ENCODE measurements at regions not wholly inside any gene's neighbourhood (a gene's known extent, or its start where the extent isn't known, plus 50 kb on each side); places are given as distances from the start of the nearest gene placed in this dataset.

GRCh38 chr4:177692907-177693306 lies 250.7 kb upstream of the AGA start:
- TF ChIP-seq, protein P1, sequence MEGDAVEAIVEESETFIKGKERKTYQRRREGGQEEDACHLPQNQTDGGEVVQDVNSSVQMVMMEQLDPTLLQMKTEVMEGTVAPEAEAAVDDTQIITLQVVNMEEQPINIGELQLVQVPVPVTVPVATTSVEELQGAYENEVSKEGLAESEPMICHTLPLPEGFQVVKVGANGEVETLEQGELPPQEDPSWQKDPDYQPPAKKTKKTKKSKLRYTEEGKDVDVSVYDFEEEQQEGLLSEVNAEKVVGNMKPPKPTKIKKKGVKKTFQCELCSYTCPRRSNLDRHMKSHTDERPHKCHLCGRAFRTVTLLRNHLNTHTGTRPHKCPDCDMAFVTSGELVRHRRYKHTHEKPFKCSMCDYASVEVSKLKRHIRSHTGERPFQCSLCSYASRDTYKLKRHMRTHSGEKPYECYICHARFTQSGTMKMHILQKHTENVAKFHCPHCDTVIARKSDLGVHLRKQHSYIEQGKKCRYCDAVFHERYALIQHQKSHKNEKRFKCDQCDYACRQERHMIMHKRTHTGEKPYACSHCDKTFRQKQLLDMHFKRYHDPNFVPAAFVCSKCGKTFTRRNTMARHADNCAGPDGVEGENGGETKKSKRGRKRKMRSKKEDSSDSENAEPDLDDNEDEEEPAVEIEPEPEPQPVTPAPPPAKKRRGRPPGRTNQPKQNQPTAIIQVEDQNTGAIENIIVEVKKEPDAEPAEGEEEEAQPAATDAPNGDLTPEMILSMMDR (conservative IDR thresholded peaks at IDR 0.05; ENCODE audit: low read depth, low read length) = no peak
- TF ChIP-seq FOS (IDR thresholded peaks at IDR 0.05; ENCODE audit: low read depth, low read length) (no peak), RCOR1 (IDR thresholded peaks at IDR 0.05; ENCODE audit: insufficient replicate concordance, low read length) (no peak), SMC3 (IDR thresholded peaks at IDR 0.05; ENCODE audit: low read depth, low read length) (no peak), POLR2A (IDR thresholded peaks at IDR 0.05; ENCODE audit: low read depth, low read length) (no peak), MXI1 (IDR thresholded peaks at IDR 0.05; ENCODE audit: borderline replicate concordance, low read depth, low read length) (no peak), CEBPB (IDR thresholded peaks at IDR 0.05; ENCODE audit: low read depth, low read length) (no peak), BHLHE40 (IDR thresholded peaks at IDR 0.05; ENCODE audit: low read depth, low read length) (no peak), RFX5 (IDR thresholded peaks at IDR 0.05; ENCODE audit: low read depth, low read length) (no peak), MAFK (IDR thresholded peaks at IDR 0.05; ENCODE audit: low read depth, low read length) (peak; percentile 91), RAD21 (IDR thresholded peaks at IDR 0.05; ENCODE audit: low read length) (no peak), MAZ (IDR thresholded peaks at IDR 0.05; ENCODE audit: borderline replicate concordance, low read depth, low read length) (no peak), NFE2L2 (IDR thresholded peaks at IDR 0.05; ENCODE audit: low read depth, low read length) (no peak)
- TF ChIP-seq, protein P2, sequence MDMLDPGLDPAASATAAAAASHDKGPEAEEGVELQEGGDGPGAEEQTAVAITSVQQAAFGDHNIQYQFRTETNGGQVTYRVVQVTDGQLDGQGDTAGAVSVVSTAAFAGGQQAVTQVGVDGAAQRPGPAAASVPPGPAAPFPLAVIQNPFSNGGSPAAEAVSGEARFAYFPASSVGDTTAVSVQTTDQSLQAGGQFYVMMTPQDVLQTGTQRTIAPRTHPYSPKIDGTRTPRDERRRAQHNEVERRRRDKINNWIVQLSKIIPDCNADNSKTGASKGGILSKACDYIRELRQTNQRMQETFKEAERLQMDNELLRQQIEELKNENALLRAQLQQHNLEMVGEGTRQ (IDR thresholded peaks at IDR 0.05; ENCODE audit: low read depth, low read length) = no peak

Measured in IMR-90 (cell line).